Parathyroid adenoma (tissue), 2 donors: ENCODE measurements at regions not wholly inside any gene's neighbourhood (a gene's known extent, or its start where the extent isn't known, plus 50 kb on each side); places are given as distances from the start of the nearest gene placed in this dataset.

Source experiments
- H2AFZ ChIP-seq: fragments of 300-600 bp; sonication (generic); one replicate; pipeline ENCODE4 v1.7.0; 2017; ENCODE audit warnings: antibody characterized with exemption, mild to moderate bottlenecking
- H3K27ac ChIP-seq: fragments of 300-600 bp; sonication (generic); one replicate; pipeline ENCODE4 v1.7.0; 2017
- H3K27me3 ChIP-seq: fragments of 300-600 bp; sonication (generic); one replicate; pipeline ENCODE4 v1.7.0; 2017; ENCODE audit warnings: low read length; ENCODE audit not compliant: control insufficient read depth, insufficient read depth
- H3K36me3 ChIP-seq: fragments of 300-600 bp; sonication (generic); one replicate; pipeline ENCODE4 v1.7.0; 2017; ENCODE audit warnings: low read length; ENCODE audit not compliant: control insufficient read depth, insufficient read depth
- H3K4me1 ChIP-seq: fragments of 300-600 bp; sonication (generic); one replicate; pipeline ENCODE4 v1.7.0; 2017; ENCODE audit warnings: control low read depth
- H3K4me2 ChIP-seq: fragments of 300-600 bp; sonication (generic); one replicate; pipeline ENCODE4 v1.7.0; 2017; ENCODE audit warnings: low read length
- H3K4me3 ChIP-seq: fragments of 300-600 bp; sonication (generic); one replicate; pipeline ENCODE4 v1.7.0; 2017; ENCODE audit warnings: low read depth, low read length
- H3K79me2 ChIP-seq: fragments of 300-600 bp; sonication (generic); one replicate; pipeline ENCODE4 v1.7.0; 2017; ENCODE audit warnings: control low read depth
- H3K9ac ChIP-seq: fragments of 300-600 bp; sonication (generic); one replicate; pipeline ENCODE4 v1.7.0; 2017; ENCODE audit warnings: mild to moderate bottlenecking
- H3K9me3 ChIP-seq: fragments of 300-600 bp; sonication (generic); one replicate; pipeline ENCODE4 v1.7.0; 2017; ENCODE audit warnings: low read length; ENCODE audit not compliant: control insufficient read depth
- TF ChIP-seq, protein P1 (sequence below): fragments of 300-600 bp; sonication (generic); IDR thresholded peaks from one replicate; pipeline ENCODE4 v1.7.0; 2017; ENCODE audit warnings: antibody characterized with exemption, mild to moderate bottlenecking
- donor health status: primary hyperparathyroidism.

DNA sequence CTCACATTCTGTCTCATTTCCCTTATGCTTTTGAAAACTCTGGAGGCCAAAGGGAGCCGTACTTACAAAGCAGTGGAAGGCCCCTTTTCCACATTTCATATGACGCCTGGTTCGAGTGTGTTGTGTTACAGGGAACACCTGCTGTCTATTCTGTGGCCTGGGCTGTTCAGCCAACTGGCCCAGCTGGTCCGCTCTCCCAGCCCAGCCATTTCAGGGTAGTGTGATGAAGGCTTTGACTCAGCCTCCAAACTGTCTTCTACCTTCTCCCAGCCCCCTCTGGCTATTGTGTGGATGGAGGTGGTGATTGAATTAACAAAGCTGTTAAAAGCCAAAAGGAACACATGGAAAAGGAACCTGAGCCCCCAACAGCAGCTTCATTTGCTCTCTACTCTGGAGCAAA is 233.8 kb downstream of the ICOS start:
- H3K27ac ChIP-seq, result no peak overlapping the region
- H3K79me2 ChIP-seq, result no peaks in the 10 kb centered on the region
- H3K4me2 ChIP-seq, result no peak overlapping the region
- no peaks in the 10 kb centered on the region for H3K4me1 ChIP-seq
- H3K4me3 ChIP-seq, result no peak overlapping the region
- no peak overlapping the region for H3K9ac ChIP-seq
- H2AFZ ChIP-seq, result no peak overlapping the region
- TF ChIP-seq, protein P1, sequence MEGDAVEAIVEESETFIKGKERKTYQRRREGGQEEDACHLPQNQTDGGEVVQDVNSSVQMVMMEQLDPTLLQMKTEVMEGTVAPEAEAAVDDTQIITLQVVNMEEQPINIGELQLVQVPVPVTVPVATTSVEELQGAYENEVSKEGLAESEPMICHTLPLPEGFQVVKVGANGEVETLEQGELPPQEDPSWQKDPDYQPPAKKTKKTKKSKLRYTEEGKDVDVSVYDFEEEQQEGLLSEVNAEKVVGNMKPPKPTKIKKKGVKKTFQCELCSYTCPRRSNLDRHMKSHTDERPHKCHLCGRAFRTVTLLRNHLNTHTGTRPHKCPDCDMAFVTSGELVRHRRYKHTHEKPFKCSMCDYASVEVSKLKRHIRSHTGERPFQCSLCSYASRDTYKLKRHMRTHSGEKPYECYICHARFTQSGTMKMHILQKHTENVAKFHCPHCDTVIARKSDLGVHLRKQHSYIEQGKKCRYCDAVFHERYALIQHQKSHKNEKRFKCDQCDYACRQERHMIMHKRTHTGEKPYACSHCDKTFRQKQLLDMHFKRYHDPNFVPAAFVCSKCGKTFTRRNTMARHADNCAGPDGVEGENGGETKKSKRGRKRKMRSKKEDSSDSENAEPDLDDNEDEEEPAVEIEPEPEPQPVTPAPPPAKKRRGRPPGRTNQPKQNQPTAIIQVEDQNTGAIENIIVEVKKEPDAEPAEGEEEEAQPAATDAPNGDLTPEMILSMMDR, result no peak
- no peaks in the 10 kb centered on the region for H3K36me3 ChIP-seq
- no peaks in the 10 kb centered on the region for H3K27me3 ChIP-seq
- no peaks in the 10 kb centered on the region for H3K9me3 ChIP-seq

DNA sequence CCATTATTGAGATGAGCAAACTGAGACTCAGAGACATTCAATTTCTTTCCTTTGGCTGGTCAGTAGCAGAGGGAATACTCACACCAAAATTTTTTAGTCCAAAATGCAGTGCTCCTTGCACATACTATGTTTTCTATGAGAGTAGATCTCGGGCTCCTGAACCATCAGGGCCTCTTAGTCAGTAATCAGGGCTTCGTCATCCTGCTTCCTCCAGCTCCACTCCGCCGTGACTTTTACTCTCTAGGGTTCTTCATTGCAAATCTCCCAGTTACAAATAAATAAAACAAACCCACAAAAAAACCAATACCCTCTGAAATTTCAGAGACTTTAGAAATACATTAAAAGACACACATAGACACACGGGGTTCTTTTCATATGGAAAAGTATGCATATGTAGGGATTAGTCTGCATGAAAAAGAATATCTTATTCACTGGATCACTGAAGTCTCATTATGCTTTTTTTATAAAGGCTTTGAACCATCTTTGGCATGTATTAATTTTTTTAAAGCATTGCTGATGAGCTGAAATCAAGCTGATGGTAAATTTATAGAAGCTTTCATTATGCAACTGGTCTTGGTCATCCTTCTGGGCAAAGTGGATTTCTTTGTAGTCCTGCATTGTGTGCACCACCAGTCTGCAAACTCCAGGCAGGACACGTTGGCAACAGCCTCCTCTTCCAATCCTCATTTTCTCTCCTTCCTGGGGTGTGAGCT is 235.0 kb downstream of the ICOS start:
- Histone ChIP-seq H3K4me2 (no peak overlapping the region), H2AFZ (no peak overlapping the region), H3K4me1 (no peaks in the 10 kb centered on the region), H3K27ac (no peak overlapping the region), H3K79me2 (no peaks in the 10 kb centered on the region), H3K36me3 (no peaks in the 10 kb centered on the region), H3K4me3 (no peak overlapping the region), H3K9me3 (no peaks in the 10 kb centered on the region), H3K9ac (no peak overlapping the region), H3K27me3 (no peaks in the 10 kb centered on the region)
- TF ChIP-seq, protein P1, result no peak

DNA sequence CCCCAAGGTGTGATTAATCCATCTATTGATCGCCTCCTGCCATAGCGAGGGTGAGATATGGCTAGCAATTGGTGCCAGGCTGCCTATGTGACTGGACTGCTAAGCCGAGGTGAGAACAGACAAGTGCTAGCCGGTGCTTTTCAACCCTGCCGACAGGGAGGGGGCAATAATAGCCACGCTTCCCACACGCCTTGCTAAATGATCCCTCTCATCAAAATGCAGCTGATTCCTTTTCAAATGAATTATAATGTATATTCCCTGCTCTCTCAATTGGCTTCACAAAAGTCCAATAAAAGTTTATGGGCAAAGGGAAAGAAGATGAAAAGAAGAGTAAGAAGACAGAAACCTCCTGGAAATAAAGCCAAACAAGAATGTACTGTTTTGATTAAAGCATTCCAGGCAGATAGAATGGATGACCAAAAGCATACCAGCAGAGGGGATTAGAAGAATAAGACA is 235.6 kb downstream of the ICOS start:
- Histone ChIP-seq H3K27me3 (no peaks in the 10 kb centered on the region), H3K79me2 (no peaks in the 10 kb centered on the region), H3K4me2 (no peak overlapping the region), H2AFZ (peak overlapping the region; percentile 4), H3K9ac (no peak overlapping the region), H3K36me3 (no peaks in the 10 kb centered on the region), H3K9me3 (no peaks in the 10 kb centered on the region), H3K4me1 (no peaks in the 10 kb centered on the region), H3K4me3 (no peak overlapping the region), H3K27ac (no peak overlapping the region)
- TF ChIP-seq, protein P1, result no peak

DNA sequence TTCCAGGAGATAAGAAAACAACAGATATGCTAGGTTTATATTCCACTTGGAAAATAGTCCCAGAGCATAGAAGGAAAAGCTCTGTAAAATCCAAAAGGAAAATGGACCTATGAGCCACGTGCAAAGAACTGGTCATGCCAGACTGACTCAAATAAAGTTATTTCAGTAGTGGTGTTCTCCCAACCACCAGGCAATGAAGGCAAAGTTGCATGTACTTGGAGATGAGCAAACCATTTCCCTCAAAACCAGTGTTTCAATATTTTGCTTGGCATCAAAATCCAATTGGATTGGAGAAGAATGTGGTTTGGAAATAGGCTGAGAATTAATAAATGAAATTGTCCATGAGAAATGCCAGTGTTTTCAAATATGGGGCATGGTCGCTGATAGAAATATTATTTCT is 237.5 kb downstream of the ICOS start:
- H3K79me2 ChIP-seq, result no peaks in the 10 kb centered on the region
- TF ChIP-seq, protein P1, result no peak
- no peaks in the 10 kb centered on the region for H3K27me3 ChIP-seq
- no peaks in the 10 kb centered on the region for H3K4me1 ChIP-seq
- no peaks in the 10 kb centered on the region for H3K36me3 ChIP-seq
- no peak overlapping the region for H2AFZ ChIP-seq
- H3K4me2 ChIP-seq, result no peak overlapping the region
- no peak overlapping the region for H3K4me3 ChIP-seq
- H3K27ac ChIP-seq, result no peak overlapping the region
- H3K9ac ChIP-seq, result no peak overlapping the region
- H3K9me3 ChIP-seq, result no peaks in the 10 kb centered on the region
